ENCODE measurements at regions not wholly inside any gene's neighbourhood (a gene's known extent, or its start where the extent isn't known, plus 50 kb on each side); places are given as distances from the start of the nearest gene placed in this dataset.

GRCh38 chr7:46197785-46198540, 276.9 kb upstream of the IGFBP3 start (continued):
- TF ChIP-seq AFF4 (CRISPR knock-in tag; IDR thresholded peaks at IDR 0.05; ENCODE audit: borderline replicate concordance) (no peak), ZNF425 (CRISPR knock-in tag; conservative IDR thresholded peaks at IDR 0.05) (no peak), ATF2 (CRISPR knock-in tag; IDR thresholded peaks at IDR 0.05; ENCODE audit: borderline replicate concordance, low read depth) (no peak), ZNF281 (CRISPR knock-in tag; IDR thresholded peaks at IDR 0.05) (no peak), MYBL2 (CRISPR knock-in tag; IDR thresholded peaks at IDR 0.05) (no peak), ZSCAN18 (CRISPR knock-in tag; IDR thresholded peaks at IDR 0.05) (no peak), SP1 (CRISPR knock-in tag; conservative IDR thresholded peaks at IDR 0.05) (no peak), IRF1 (CRISPR knock-in tag; IDR thresholded peaks at IDR 0.05) (no peak), RORB (CRISPR knock-in tag; IDR thresholded peaks at IDR 0.05) (no peak), KAT7 (CRISPR knock-in tag; IDR thresholded peaks at IDR 0.05; ENCODE audit: borderline replicate concordance) (no peak), ZBTB21 (CRISPR knock-in tag; IDR thresholded peaks at IDR 0.05; ENCODE audit: borderline replicate concordance) (no peak), ATF3 (CRISPR knock-in tag; conservative IDR thresholded peaks at IDR 0.05) (no peak), SOX15 (CRISPR knock-in tag; IDR thresholded peaks at IDR 0.05) (no peak), MLX (CRISPR knock-in tag; IDR thresholded peaks at IDR 0.05) (no peak)
